T-helper 1 cell treated with Interleukin-12 subunit alpha and Interleukin-12 subunit beta and Interleukin-4 antibody, amounts not matched to agents 30 ng/mL and 1 ng/mL, for 36 hours (primary cell): ENCODE measurements at regions not wholly inside any gene's neighbourhood (a gene's known extent, or its start where the extent isn't known, plus 50 kb on each side); places are given as distances from the start of the nearest gene placed in this dataset.
"Not testable (repeated sequence)": the region's sequence is repeated elsewhere in the genome, so short reads cannot be mapped to it uniquely, and the experiment has no call there.

Experiments
- intact Hi-C: fragments of 100-400 bp; cut with micrococcal nuclease; formaldehyde crosslinking; loops from one replicate; pipeline ENCODE4 v1.15.1; 2024

DNA sequence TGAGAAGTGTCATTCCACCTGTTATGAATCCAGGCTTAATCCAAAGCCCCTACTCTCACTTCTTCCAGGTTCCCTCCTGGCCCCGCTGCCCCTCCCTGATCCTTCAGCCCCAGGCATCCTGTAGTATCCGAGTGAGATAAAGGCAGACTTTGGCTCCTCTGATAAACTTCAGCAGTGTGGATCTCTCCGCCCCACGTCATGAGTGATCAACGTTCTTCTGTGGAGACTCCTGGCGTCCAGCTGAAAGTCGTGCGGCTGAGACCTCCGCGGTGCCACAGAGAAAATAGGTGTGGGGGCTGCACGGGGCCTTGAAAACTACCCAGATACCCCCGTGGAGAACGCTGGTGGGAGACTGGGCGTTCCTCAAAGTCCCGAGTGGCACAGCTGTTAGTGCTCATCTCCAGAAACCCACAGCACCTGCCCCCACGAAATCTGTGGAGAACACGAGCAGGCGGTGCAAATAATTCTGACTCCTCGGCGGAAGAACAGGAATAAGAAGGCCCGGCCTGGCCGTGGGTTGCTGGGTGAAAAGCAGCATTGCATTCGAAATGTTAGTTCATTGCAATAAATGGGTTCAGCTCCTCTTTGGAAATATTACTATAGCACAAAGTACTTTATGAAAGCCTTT lies 180.0 kb upstream of the RGS6 start:
- intact Hi-C loops = no loop called here

- intact Hi-C loops = loop anchor here (1.0 kb wide), 4 partner anchors 350 to 649 kb away; no protein-coding TSS in a partner anchor
Measured at GRCh38 chr14:71753126-71753830, 179.0 kb upstream of the RGS6 start.

- intact Hi-C loops = loop anchor here (1.0 kb wide), 4 partner anchors 351 to 650 kb away; no protein-coding TSS in a partner anchor
Measured at GRCh38 chr14:71753976-71754375, 178.3 kb upstream of the RGS6 start.

DNA sequence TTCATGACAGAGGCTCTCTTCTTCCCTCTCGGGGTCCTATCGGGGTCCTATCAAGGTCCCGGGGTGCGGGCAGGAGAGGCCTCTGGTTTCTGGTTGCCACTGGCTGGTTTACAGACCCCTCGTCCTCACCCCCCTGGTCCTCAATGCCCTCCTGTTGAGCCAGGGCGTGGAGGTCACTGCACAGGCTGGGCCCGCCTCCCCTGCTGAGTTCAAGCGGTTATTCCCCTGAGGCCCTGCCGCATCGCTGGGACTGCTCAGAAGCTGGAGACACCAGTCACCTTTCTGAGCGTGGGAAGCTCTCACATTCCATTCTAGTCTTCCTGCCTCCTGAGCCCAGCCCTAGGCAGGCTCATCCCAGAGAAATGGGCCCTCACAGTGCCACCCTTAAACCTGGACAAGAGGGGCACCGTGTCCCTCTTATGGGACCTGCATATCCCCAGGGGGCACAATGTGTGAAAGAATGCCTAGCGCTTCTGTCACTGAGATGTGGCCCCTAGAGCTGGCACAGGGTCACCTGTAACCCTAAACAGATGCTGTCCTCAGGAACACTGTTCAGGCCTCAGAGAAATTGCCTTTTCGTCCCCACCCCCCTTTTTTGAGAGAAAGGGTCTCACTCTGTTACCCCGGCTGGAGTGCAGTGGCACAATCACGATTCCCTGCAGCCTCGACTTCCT lies 177.7 kb upstream of the RGS6 start:
- intact Hi-C loops = no loop called here

GRCh38 chr14:71758229-71758951 lies 173.8 kb upstream of the RGS6 start:
- intact Hi-C loops = no loop called here

DNA sequence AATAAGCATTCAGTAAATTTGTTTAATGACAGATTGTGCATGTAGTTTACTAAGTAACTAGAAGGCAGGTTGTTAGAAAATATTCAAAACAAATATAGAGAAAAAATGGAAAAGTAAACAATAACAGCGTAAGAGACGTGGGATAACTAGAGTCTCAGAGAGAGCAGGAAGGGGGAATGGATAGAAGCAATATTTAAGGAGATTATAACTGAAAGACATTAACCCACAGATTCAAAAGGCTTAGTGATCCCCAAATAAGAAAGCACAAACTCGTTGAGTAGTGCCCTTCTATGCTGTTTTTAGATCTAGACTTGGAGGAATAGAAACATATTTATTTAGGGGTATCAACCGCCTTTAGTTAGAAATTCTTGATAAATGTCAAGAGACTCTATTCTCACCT lies 169.7 kb upstream of the RGS6 start:
- intact Hi-C loops = loop anchor here (10.0 kb wide), 1 partner anchor 92 kb away; no protein-coding TSS in a partner anchor

DNA sequence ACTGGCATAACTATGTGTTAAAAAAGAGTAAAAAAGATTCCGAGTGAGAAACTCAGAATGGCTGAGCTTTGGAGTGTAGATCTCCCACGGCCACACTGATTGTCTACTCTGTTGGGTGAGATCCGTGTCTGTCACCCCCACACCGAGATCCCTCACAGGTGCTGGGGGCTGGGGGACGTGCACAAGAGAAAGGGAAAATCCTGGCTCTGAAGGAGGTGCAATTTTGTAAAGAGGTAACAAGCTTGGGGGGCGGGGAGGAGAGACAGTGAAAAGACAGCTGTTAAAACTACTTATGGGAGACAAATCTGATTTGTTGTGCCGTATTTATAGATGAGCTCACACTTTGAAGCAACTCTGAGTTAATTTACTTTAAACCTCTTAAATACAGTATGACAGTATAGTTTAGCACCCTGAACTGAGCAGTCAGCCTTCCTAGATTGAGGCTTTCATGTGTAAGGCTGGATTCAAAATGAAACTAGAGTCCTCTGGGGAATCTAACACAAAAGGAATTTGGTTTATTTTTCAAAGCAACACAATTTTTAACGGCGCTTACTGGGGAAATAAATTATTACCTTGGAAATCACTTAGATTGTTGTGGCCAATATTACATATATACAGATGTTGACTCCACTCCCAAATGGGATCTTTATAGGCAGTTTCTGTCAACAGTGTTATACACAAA lies 167.4 kb upstream of the RGS6 start:
- intact Hi-C loops = loop anchor here (10.0 kb wide), 1 partner anchor 90 kb away; no protein-coding TSS in a partner anchor

DNA sequence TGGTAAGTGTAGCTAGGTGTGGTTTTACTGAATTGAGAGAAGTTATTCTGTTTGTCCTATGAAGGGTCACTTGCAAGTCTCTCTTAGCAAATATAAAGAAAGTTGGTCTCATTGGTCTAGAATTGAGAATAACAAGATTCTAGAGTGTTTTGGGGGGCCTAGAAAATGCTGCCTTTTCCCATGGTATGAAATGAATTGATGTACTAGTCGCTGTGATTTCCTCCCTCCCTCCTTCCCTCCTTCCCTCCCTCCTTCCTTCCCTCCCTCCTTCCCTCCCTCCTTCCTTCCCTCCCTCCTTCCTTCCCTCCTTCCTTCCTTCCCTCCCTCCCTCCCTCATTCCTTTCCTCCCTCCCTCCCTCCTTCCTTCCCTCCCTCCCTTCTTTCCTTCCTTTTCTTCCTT lies 166.7 kb upstream of the RGS6 start:
- intact Hi-C loops = loop anchor here (10.0 kb wide), 1 partner anchor 89 kb away; no protein-coding TSS in a partner anchor

GRCh38 chr14:71770431-71770830 lies 161.8 kb upstream of the RGS6 start:
- intact Hi-C loops = no loop called here

DNA sequence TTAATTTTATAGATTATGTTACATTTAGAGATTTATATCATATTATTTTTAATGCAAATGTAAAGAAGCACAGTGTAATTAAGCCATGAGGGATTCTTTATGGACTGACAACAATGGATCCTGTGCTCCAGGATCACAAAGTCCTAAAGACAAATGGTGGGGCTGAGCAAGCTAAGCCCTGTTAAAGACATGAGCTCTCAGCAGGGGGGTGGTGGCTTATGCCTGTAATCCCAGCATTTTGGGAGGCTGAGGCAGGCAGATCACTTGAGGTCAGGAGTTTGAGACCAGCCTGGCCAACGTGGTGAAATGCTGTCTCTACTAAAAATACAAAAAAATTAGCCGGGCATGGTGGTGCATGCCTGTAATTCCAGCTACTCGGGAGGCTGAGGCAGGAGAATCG lies 160.8 kb upstream of the RGS6 start:
- intact Hi-C loops = not testable (repeated sequence)

- intact Hi-C loops = not testable (repeated sequence)
Measured at GRCh38 chr14:71771996-71772395, 160.2 kb upstream of the RGS6 start.

DNA sequence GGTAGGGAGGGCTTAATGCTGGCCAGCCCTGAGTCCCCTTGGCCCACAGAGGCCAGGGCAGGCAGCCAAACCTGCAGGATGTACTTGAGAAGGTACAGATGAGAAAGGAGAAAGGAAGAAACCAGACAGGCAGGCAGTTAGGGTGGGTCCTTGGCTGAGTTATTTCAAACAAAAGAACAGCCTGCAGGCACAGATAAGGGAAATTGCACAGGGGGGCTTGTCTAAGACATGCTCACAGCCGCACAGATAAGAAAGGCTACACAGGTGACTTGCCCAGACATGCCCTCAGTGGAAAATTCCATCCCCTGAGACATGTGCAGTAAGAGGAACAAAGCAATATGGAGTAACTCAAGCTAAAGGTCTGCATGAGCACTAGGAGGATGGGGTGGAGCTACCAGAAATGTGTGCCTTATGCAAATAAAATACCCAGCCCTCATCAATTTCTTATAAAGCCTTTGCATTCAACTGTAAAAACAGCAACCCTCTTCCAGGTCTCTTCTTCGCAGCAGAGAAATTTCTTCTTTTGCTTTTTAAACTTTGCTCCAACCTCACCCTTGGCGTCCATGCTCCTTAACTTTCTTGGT lies 158.2 kb upstream of the RGS6 start:
- intact Hi-C loops = no loop called here

DNA sequence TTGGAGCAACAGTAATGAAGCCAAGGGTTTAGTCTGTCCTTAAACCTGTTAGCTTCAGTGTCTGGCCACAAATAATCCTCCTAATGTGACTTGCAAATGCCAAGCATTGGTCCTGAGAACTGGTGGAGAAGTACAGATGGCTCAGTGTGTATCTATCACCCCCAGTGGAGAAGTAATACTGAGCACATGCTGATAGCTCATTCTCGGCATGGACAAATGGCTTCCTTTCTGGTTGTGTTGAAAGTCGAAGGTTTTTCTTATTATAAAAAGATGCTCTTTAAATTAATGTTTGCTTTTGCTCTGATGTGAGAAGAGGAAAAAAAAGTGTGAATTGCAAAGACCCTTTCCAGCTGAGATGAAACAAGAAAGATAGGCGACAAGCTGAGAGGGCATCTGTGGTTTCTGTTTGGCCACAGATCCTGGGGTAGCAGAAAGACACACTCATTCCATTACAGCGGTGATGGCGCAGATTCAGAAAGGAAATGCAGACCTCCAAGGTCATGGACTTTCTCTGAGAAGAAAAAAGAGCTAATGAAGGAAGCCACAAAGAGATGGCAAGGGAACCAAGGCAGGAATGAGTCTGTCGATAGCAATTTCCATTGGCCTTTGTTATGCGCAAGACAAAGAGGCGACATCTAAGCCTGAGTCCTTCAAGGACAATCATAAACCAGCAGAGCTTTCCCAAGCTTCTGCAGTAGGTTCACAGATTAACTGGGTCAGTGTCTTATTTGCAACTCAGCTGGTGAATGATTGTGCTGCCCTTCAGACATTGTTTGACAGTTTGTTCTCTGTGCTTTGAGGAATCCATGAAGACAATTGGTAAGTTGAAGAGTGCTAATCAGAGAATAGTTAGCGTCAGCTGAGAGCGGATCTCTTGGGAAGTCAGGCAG lies 155.5 kb upstream of the RGS6 start:
- intact Hi-C loops = no loop called here

DNA sequence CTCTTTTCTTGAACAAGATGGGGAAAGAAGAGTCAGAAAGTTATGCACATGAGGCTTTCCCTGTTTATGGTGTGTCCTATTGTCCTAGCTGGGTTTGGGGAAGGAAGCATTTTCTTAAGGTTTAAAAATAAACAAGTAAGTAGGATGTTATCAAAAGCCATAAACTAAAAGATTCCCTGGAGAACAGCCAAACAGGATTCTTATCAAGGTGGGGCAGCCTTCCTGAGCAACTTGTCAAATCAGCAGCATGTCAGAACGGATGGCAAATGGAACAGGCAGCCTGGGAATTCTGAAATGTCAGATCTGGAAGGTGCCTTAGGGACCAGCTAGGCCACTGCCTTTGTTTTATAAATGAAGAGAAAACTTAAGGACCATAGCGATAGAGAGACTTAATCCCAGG lies 152.2 kb upstream of the RGS6 start:
- intact Hi-C loops = no loop called here

GRCh38 chr14:71780822-71781221 lies 151.4 kb upstream of the RGS6 start:
- intact Hi-C loops = no loop called here

DNA sequence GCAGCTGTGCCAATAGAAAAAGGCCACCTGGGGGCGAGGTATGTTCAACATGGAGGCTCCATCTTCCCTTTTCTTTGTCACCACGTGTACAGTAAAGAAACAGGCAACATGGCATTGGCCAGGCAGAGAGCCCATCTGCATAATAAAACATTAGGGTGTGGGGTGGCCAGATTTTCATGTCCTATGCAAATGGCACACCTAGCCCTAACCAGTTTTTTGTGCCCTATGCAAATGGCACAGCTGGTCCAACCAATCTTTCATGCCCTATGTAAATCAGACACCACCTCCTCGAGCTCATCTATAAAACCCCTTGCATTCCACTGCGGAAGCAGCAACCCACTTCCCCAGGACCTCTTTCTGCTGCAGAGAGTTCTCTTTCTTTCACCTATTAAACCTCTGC lies 149.1 kb upstream of the RGS6 start:
- intact Hi-C loops = no loop called here

DNA sequence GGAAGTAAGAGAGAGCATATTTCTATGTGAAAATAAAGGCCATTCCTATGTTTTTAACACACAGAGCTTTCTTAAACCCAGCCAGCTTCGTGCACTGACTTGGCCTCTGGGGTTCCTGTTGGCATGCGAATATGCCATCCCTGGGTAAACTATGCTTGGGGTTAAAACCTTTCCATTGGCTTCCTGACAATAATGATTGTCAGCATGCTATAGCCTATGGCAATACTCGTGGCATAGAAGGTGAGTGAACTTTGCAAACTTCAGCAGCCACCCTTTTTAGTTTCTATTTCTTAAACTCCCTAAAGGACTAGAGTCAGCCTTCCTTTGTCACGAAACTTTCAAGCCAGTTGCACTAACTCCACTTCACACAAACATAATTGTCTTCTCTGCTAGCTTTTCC lies 148.4 kb upstream of the RGS6 start:
- intact Hi-C loops = no loop called here

DNA sequence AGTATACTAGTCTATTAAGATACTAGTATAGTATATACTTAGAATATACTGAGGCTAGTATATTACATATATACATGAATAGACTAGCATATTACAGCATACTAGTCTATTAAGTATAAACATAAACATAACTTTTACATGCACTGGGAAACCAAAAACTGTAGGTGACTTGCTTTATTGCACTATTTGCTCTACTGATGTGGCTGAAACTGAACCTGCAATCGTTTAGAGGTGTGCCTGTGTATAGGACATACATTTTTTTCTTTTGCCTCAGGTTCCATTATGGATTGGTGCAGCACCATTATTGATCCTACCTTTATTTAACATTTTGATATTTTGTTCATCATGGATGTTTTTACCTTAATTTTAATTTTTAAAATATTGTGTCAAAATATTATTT lies 143.2 kb upstream of the RGS6 start:
- intact Hi-C loops = no loop called here

DNA sequence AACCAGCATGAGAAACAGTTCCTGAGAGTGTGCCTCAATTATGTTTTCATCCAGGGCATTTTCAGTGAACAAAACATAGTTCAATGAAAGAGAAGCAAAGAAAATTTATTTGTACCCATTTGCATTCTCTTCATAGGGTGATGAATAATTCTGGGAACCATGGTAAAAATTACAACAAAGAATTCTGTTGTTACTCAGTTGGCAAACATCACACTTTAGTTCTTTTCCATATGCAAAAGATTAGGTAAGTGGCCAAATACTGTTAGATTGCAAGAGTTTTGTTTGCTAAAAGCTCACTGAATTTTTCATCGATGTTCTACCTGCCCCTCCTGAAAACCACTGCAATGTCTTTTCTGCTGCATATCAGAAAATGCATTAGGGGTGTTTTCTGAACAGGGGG lies 132.4 kb upstream of the RGS6 start:
- intact Hi-C loops = no loop called here

DNA sequence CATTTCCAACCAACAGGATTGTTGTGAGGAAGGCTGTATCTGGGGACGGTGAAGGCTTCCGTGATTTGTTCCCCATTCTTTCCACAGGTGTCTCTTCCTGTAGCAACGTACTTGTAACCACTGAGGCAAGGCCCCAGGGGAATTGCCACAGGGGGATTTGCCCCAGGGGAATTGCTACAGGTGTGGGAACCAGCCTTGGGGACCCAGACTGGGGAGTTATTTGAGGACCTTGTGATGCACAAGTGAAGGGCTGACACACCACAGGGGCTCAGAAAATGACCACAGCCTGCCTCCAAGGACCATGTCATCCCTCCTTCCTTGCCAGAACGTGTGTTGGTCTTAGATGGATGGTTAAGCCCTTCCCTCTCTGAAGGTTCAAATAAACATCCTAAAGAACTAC lies 131.4 kb upstream of the RGS6 start:
- intact Hi-C loops = no loop called here
